ENCODE measurements at regions not wholly inside any gene's neighbourhood (a gene's known extent, or its start where the extent isn't known, plus 50 kb on each side); places are given as distances from the start of the nearest gene placed in this dataset.
"Not testable (repeated sequence)": the region's sequence is repeated elsewhere in the genome, so short reads cannot be mapped to it uniquely, and the experiment has no call there.

- CTCF ChIA-PET, result no interaction called here
- POLR2A ChIA-PET, result no interaction called here
Observed at GRCh38 chr4:162506253-162506652, 342.5 kb upstream of the FSTL5 start.

- ChIA-PET POLR2A (no interaction called here), CTCF (no interaction called here)
Observed at GRCh38 chr4:162503868-162504267, 340.1 kb upstream of the FSTL5 start.

DNA sequence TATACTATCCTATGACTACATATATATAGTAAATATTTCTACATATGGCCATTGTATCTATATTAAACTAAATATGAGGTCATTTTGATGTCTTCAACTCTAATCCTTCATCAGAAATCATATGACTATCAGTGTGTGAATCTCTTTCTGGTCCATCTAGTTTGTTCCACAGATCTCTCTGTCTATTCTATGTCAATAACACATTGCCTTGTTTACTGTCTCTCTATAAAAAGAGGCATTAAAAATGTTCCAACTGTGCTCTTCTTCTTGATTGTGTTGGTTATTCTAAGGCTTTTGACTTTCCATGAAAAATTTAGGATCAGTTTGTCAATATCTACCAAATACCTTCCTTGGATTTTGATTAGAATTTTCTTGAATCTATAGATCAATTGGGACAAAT, 338.3 kb upstream of the FSTL5 start:
- POLR2A ChIA-PET, result no interaction called here
- CTCF ChIA-PET, result no interaction called here

DNA sequence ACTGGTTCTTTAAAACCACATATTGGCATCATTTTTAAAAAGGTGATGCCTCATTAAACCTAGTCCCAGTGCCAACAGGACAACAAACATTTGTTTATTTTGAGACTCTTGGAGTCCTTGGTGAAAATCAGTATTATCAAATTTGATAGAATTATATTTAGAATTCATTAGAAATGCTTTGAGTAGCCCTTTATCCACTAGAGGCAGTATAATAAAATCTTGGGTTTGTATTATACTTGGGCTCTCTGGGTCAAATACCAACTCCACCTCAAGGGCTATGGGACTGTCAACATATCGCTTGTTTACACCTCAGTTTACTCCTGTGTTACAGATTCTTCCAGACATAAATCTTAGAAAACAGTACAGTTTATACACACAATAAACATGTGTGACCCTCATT, 335.7 kb upstream of the FSTL5 start:
- ChIA-PET POLR2A (no interaction called here), CTCF (no interaction called here)

DNA sequence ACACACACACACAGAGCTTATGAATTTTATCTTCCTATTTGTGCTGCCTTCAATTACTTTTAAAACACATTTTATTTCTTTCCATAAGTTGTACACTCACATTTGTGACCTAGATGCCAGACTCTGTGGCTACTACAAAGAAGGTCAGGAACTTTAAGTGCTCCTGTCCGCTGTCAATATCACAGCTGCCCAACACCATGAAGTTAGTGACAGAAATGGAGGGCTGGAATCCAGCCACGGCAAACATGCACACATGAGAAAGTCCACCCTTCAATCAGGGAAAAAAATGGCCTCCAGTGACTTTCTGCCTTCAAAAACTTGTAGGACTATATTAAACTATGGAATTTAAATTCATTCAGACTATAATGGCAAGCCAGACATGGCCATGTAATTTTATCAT, 334.4 kb upstream of the FSTL5 start:
- ChIA-PET CTCF (interaction anchor here (0.6 kb wide), 1 partner anchor 987 kb away, joined by 3 read pairs; no protein-coding TSS in a partner anchor), POLR2A (no interaction called here)

GRCh38 chr4:162497564-162498167, 333.9 kb upstream of the FSTL5 start:
- ChIA-PET POLR2A (no interaction called here), CTCF (interaction anchor here (0.6 kb wide), 1 partner anchor 987 kb away, joined by 3 read pairs; no protein-coding TSS in a partner anchor)

- POLR2A ChIA-PET, result no interaction called here
- CTCF ChIA-PET, result no interaction called here
Observed at GRCh38 chr4:162494935-162495334, 331.1 kb upstream of the FSTL5 start.

GRCh38 chr4:162485486-162485885, 321.7 kb upstream of the FSTL5 start:
- ChIA-PET POLR2A (no interaction called here), CTCF (interaction anchor here (0.9 kb wide), 1 partner anchor 28 kb away, joined by 6 read pairs; no protein-coding TSS in a partner anchor)

DNA sequence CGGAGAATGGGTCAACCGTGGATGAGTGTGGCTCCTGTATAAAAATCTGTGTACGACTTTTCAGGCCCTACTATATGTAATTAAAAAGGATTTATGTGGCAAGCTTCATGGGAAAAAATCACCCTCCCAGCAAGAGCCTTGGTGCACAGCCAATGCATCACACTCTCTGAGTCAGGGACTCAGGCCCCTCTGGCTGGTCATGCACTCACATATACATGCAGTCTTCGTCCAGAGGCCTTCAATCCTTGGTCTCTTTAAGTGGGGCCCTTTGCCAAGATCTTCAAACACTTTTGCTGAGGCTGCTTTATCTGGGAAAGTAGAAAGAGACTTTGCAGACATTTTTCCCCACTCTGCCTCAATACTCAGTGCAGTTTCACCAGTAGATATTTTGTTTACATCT, 311.4 kb upstream of the FSTL5 start:
- POLR2A ChIA-PET, result interaction anchor here (0.6 kb wide), 1 partner anchor 515 kb away, joined by 7 read pairs; no protein-coding TSS in a partner anchor

GRCh38 chr4:162469977-162470376, 306.2 kb upstream of the FSTL5 start:
- ChIA-PET POLR2A (no interaction called here), CTCF (interaction anchor here (0.7 kb wide), 1 partner anchor 58 kb away, joined by 3 read pairs; no protein-coding TSS in a partner anchor)

More for the DNA sequence above, 311.4 kb upstream of the FSTL5 start:
- CTCF ChIA-PET, result no interaction called here

DNA sequence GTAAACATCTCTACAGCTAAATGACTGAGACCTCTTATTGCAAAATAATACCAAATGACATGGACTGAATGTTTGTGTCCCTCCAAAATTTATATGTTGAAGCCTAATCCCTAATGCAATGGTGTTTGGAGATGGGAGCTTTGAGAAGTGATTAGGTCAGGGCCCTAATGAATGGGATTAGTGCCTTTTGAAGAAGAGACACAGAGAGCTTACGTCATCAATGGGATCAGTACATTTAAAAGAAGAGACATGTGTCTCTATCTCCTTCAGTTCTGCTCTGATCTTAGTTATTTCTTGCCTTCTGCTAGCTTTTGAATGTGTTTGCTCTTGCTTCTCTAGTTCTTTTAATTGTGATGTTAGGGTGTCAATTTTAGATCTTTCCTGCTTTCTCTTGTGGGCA, 301.6 kb upstream of the FSTL5 start:
- CTCF ChIA-PET, POLR2A ChIA-PET: not testable (repeated sequence)

- ChIA-PET CTCF (no interaction called here), POLR2A (no interaction called here)
Observed at GRCh38 chr4:162461952-162462351, 298.2 kb upstream of the FSTL5 start.

DNA sequence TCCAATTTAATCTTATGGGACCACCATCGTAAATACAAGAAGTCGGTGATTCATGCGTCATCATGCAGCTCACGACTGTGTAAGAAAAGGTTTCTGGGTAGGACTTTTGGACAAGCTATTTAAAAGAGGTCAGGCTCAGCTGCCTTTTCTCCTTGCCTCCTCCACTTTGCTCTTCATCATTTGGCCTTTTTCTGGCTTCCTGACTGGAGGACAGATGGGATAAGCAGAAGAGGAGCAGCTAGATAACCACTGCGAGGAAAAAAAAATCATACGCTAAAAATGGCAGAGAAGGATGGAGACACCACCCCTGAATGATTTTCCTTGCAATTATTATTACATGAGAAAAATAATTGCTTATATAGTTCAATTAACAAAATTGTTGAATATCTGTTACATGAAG, 294.3 kb upstream of the FSTL5 start:
- ChIA-PET CTCF (no interaction called here), POLR2A (no interaction called here)

DNA sequence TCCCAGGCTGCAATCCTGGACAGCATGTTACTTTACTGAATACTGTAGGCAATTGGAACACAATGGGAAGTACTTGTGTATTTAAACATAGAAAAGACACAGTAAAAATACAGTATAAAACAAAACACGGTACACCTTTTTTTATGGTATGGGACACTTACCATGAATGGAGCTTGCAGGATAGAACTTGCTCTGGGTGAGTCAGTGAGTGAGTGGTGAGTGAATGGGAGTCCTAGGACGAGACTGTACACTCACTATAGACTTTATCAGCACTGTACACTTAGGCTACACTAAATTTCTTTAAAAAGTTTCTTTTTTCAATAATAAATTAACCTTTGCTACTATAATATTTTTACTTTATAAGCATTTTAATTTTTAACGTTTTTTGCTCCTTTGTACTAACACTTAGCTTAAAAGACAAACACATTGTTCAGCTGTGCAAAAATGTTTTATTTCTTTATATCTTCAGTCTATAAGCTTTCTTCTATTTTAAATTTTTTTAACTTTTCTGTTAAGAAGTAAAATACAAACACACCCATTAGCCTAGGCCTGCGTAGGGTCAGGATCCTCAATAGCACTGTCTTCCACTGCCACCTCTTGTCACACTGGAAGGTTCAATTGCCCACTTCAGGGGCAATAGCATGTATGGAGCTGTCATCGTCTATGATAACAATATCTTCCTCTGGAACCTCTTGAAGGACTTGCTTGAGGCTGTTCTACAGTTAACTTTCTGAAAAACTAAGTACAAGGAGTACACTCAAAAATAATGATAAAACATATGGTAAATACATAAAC, 293.5 kb upstream of the FSTL5 start:
- CTCF ChIA-PET, result no interaction called here
- POLR2A ChIA-PET, result no interaction called here

- CTCF ChIA-PET, result no interaction called here
- POLR2A ChIA-PET, result no interaction called here
Observed at GRCh38 chr4:162456106-162456505, 292.3 kb upstream of the FSTL5 start.

GRCh38 chr4:162450531-162451035, 286.8 kb upstream of the FSTL5 start:
- CTCF ChIA-PET, result no interaction called here
- POLR2A ChIA-PET, result no interaction called here

- CTCF ChIA-PET, result no interaction called here
Observed at GRCh38 chr4:162443510-162443909, 279.7 kb upstream of the FSTL5 start.

DNA sequence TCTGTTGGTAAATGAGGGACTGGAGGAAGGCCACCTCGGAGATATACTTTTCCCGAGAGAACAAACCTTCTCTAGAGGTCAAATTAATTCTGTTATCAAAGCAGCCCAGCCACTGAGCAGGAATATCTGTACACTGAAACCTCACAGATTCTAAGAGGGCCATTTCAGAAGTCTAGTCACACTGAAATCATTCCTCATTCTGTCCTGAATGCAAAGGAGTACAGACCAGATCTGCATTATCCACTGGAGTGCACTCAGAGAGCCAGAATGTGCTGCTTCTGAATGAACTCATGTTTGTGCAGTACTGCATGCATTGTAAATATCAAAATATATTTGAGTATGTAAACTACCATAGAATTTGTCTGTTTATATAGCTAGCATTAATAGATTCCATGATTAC, 278.3 kb upstream of the FSTL5 start:
- ChIA-PET POLR2A (no interaction called here), CTCF (no interaction called here)

More at GRCh38 chr4:162443510-162443909, 279.7 kb upstream of the FSTL5 start:
- POLR2A ChIA-PET, result no interaction called here

DNA sequence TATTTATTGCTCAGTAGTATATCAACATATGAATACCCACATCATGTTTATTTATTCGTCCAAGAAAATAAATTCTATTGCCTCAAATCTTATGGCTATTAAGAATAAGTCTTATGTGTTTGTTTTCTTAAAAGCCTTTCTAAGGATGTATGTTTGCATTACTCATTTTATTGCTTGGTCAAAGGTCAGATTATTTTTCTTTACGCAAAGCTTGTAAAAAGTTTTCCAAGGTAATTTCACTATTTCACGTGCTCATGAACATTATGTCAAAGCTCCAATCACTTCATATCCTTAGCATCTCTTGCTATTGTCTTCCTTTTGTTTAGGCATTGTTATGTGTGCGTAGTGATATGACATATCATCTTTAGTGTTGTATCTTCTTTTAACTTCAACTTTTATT, 258.5 kb upstream of the FSTL5 start:
- CTCF ChIA-PET, result no interaction called here
- POLR2A ChIA-PET, result no interaction called here

- CTCF ChIA-PET, result no interaction called here
- POLR2A ChIA-PET, result interaction anchor here (0.8 kb wide), 1 partner anchor 98 kb away, joined by 3 read pairs; no protein-coding TSS in a partner anchor
Observed at GRCh38 chr4:162410854-162411253, 247.1 kb upstream of the FSTL5 start.

GRCh38 chr4:162409048-162409447, 245.2 kb upstream of the FSTL5 start:
- POLR2A ChIA-PET, result no interaction called here
- CTCF ChIA-PET, result no interaction called here
